ENCODE measurements at regions not wholly inside any gene's neighbourhood (a gene's known extent, or its start where the extent isn't known, plus 50 kb on each side); places are given as distances from the start of the nearest gene placed in this dataset.

- TF ChIP-seq EZH2 (IDR thresholded peaks at IDR 0.05; ENCODE audit: borderline replicate concordance, insufficient read depth, low read length, poor library complexity, severe bottlenecking) (no peak), POLR2AphosphoS5 (IDR thresholded peaks at IDR 0.05) (no peak), REST (IDR thresholded peaks at IDR 0.05; ENCODE audit: borderline replicate concordance) (no peak), RAD21 (conservative IDR thresholded peaks at IDR 0.05) (no peak), TAF1 (IDR thresholded peaks at IDR 0.05; ENCODE audit: low read depth) (no peak), MXI1 (conservative IDR thresholded peaks at IDR 0.05; ENCODE audit: poor library complexity, severe bottlenecking) (no peak), EP300 (conservative IDR thresholded peaks at IDR 0.05; ENCODE audit: poor library complexity, severe bottlenecking) (no peak), SMC3 (conservative IDR thresholded peaks at IDR 0.05; ENCODE audit: poor library complexity) (no peak)
- TF ChIP-seq, protein P1, sequence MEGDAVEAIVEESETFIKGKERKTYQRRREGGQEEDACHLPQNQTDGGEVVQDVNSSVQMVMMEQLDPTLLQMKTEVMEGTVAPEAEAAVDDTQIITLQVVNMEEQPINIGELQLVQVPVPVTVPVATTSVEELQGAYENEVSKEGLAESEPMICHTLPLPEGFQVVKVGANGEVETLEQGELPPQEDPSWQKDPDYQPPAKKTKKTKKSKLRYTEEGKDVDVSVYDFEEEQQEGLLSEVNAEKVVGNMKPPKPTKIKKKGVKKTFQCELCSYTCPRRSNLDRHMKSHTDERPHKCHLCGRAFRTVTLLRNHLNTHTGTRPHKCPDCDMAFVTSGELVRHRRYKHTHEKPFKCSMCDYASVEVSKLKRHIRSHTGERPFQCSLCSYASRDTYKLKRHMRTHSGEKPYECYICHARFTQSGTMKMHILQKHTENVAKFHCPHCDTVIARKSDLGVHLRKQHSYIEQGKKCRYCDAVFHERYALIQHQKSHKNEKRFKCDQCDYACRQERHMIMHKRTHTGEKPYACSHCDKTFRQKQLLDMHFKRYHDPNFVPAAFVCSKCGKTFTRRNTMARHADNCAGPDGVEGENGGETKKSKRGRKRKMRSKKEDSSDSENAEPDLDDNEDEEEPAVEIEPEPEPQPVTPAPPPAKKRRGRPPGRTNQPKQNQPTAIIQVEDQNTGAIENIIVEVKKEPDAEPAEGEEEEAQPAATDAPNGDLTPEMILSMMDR (IDR thresholded peaks at IDR 0.05; ENCODE audit: poor library complexity, severe bottlenecking) = no peak
Measured at GRCh38 chr2:220272656-220273055, 645.2 kb downstream of the SLC4A3 start.
